Karpas-422 (cell line): ENCODE measurements at regions not wholly inside any gene's neighbourhood (a gene's known extent, or its start where the extent isn't known, plus 50 kb on each side); places are given as distances from the start of the nearest gene placed in this dataset.

Experiments
- DNase-seq: peaks from one replicate; pipeline ENCODE4 v3.0.0-alpha.2; 2015
- H2AFZ ChIP-seq: fragments of 200-600 bp; sonication (generic); 2 replicates; pipeline ENCODE4 v1.6.1; 2014; ENCODE audit warnings: antibody characterized with exemption, low read length, mixed read lengths
- H3K27ac ChIP-seq: fragments of 200-600 bp; sonication (generic); 2 replicates; pipeline ENCODE4 v1.5.1; 2014; ENCODE audit warnings: mild to moderate bottlenecking, low read length, moderate library complexity
- H3K27me3 ChIP-seq: fragments of 200-600 bp; sonication (generic); 2 replicates; pipeline ENCODE4 v1.6.1; 2014; ENCODE audit warnings: low read length, mixed read lengths
- H3K36me3 ChIP-seq: fragments of 200-600 bp; sonication (generic); 2 replicates; pipeline ENCODE4 v1.6.1; 2014; ENCODE audit warnings: low read length, mixed read lengths; ENCODE audit not compliant: insufficient read depth
- H3K4me1 ChIP-seq: fragments of 200-600 bp; sonication (generic); 2 replicates; pipeline ENCODE4 v1.6.1; 2014; ENCODE audit warnings: mild to moderate bottlenecking, low read length, mixed read lengths
- H3K4me2 ChIP-seq: fragments of 200-600 bp; sonication (generic); 2 replicates; pipeline ENCODE4 v1.6.1; 2014; ENCODE audit warnings: low read length, low read depth, mild to moderate bottlenecking; ENCODE audit not compliant: poor library complexity, severe bottlenecking
- H3K4me3 ChIP-seq: fragments of 200-600 bp; sonication (generic); 2 replicates; pipeline ENCODE4 v1.5.1; 2014; ENCODE audit warnings: mild to moderate bottlenecking, antibody characterized with exemption, low read length, mixed read lengths
- H3K79me2 ChIP-seq: fragments of 200-600 bp; sonication (generic); 2 replicates; pipeline ENCODE4 v1.6.1; 2014; ENCODE audit warnings: mild to moderate bottlenecking, low read length, mixed read lengths
- H3K9ac ChIP-seq: fragments of 200-600 bp; sonication (generic); 2 replicates; pipeline ENCODE4 v1.6.0; 2014; ENCODE audit warnings: low read length
- H3K9me2 ChIP-seq: fragments of 200-600 bp; sonication (generic), shearing (Covaris generic); replicated peaks from 2 replicates; pipeline ENCODE4 v1.6.0; 2014; ENCODE audit warnings: mild to moderate bottlenecking, low read length, moderate library complexity; ENCODE audit not compliant: insufficient read depth
- H3K9me3 ChIP-seq: fragments of 300-700, 200-600 bp; sonication (generic); 2 replicates; pipeline ENCODE4 v1.6.1; 2014; ENCODE audit warnings: low read length, mixed read lengths
- H4K20me1 ChIP-seq: fragments of 200-600 bp; sonication (generic); 2 replicates; pipeline ENCODE4 v1.6.1; 2014; ENCODE audit warnings: mild to moderate bottlenecking, antibody characterized with exemption, low read length, low read depth; ENCODE audit not compliant: insufficient read depth

GRCh38 chr18:68435581-68435980 lies 279.3 kb downstream of the TMX3 start:
- Histone ChIP-seq H3K4me2 (no peak overlapping the region), H3K27ac (no peak overlapping the region), H3K4me3 (no peak overlapping the region), H3K4me1 (no peaks in the 10 kb centered on the region), H3K9ac (no peak overlapping the region), H4K20me1 (no peaks in the 10 kb centered on the region), H2AFZ (no peak overlapping the region), H3K9me3 (peaks cover 16% of the 10 kb centered on the region), H3K79me2 (no peaks in the 10 kb centered on the region), H3K36me3 (no peaks in the 10 kb centered on the region), H3K9me2 (no peaks in the 10 kb centered on the region), H3K27me3 (no peaks in the 10 kb centered on the region)
- no peak for DNase-seq

GRCh38 chr18:68431922-68432198 lies 283.0 kb downstream of the TMX3 start:
- Histone ChIP-seq H3K79me2 (no peaks in the 10 kb centered on the region), H3K4me3 (no peak overlapping the region), H3K27me3 (no peaks in the 10 kb centered on the region), H3K9me2 (no peaks in the 10 kb centered on the region), H3K27ac (no peak overlapping the region), H3K4me2 (no peak overlapping the region), H3K9ac (no peak overlapping the region), H3K36me3 (no peaks in the 10 kb centered on the region), H2AFZ (no peak overlapping the region), H3K9me3 (peaks cover 24% of the 10 kb centered on the region), H4K20me1 (no peaks in the 10 kb centered on the region), H3K4me1 (no peaks in the 10 kb centered on the region)
- no peak for DNase-seq

- Histone ChIP-seq H3K9me3 (peaks cover 26% of the 10 kb centered on the region), H3K9ac (no peak overlapping the region), H3K9me2 (0 out of 2 replicates have a peak, but pooled peaks cover 4% of the 10 kb centered on the region), H3K79me2 (no peaks in the 10 kb centered on the region), H3K36me3 (no peaks in the 10 kb centered on the region), H3K27me3 (no peaks in the 10 kb centered on the region), H2AFZ (no peak overlapping the region), H3K4me1 (no peaks in the 10 kb centered on the region), H3K4me3 (no peak overlapping the region), H3K4me2 (no peak overlapping the region), H3K27ac (no peak overlapping the region), H4K20me1 (no peaks in the 10 kb centered on the region)
- DNase-seq = no peak
These were observed 283.6 kb downstream of the TMX3 start for GRCh38 chr18:68431111-68431921.

- Histone ChIP-seq H3K4me1 (no peaks in the 10 kb centered on the region), H3K4me3 (no peak overlapping the region), H3K27me3 (no peaks in the 10 kb centered on the region), H3K4me2 (no peak overlapping the region), H3K9ac (no peak overlapping the region), H3K79me2 (no peaks in the 10 kb centered on the region), H3K27ac (no peak overlapping the region), H3K9me3 (peaks cover 19% of the 10 kb centered on the region), H2AFZ (no peak overlapping the region), H3K9me2 (0 out of 2 replicates have a peak, but pooled peaks cover 6% of the 10 kb centered on the region), H3K36me3 (no peaks in the 10 kb centered on the region), H4K20me1 (no peaks in the 10 kb centered on the region)
- DNase-seq = no peak
These were observed 285.1 kb downstream of the TMX3 start for GRCh38 chr18:68429841-68430240.

GRCh38 chr18:68429111-68429510 lies 285.8 kb downstream of the TMX3 start:
- no peaks in the 10 kb centered on the region for H4K20me1 ChIP-seq

GRCh38 chr18:68428661-68429060 lies 286.2 kb downstream of the TMX3 start:
- Histone ChIP-seq H3K4me3 (no peak overlapping the region), H3K4me2 (no peak overlapping the region), H3K36me3 (no peaks in the 10 kb centered on the region), H3K9me3 (peaks cover 17% of the 10 kb centered on the region; the same call in 1 of the 2 replicates), H3K27ac (no peak overlapping the region), H3K9me2 (0 out of 2 replicates have a peak, but pooled peaks cover 6% of the 10 kb centered on the region), H3K27me3 (no peaks in the 10 kb centered on the region), H4K20me1 (no peaks in the 10 kb centered on the region), H3K9ac (no peak overlapping the region), H3K79me2 (no peaks in the 10 kb centered on the region), H3K4me1 (no peaks in the 10 kb centered on the region), H2AFZ (no peak overlapping the region)
- no peak for DNase-seq

More at GRCh38 chr18:68429111-68429510, 285.8 kb downstream of the TMX3 start:
- Histone ChIP-seq H3K27me3 (no peaks in the 10 kb centered on the region), H3K4me2 (no peak overlapping the region), H3K9me3 (peaks cover 17% of the 10 kb centered on the region; the same call in 1 of the 2 replicates), H3K27ac (no peak overlapping the region), H3K36me3 (no peaks in the 10 kb centered on the region), H3K4me1 (no peaks in the 10 kb centered on the region), H2AFZ (no peak overlapping the region), H3K79me2 (no peaks in the 10 kb centered on the region), H3K9ac (no peak overlapping the region), H3K9me2 (0 out of 2 replicates have a peak, but pooled peaks cover 6% of the 10 kb centered on the region), H3K4me3 (no peak overlapping the region)
- DNase-seq = no peak

GRCh38 chr18:68427951-68428401 lies 286.9 kb downstream of the TMX3 start:
- DNase-seq = no peak
- Histone ChIP-seq H3K27ac (no peak overlapping the region), H3K36me3 (no peaks in the 10 kb centered on the region), H3K27me3 (no peaks in the 10 kb centered on the region), H3K4me1 (no peaks in the 10 kb centered on the region), H3K9ac (no peak overlapping the region), H3K4me3 (no peak overlapping the region), H4K20me1 (no peaks in the 10 kb centered on the region), H2AFZ (no peak overlapping the region), H3K4me2 (no peak overlapping the region), H3K79me2 (no peaks in the 10 kb centered on the region), H3K9me2 (0 out of 2 replicates have a peak, but pooled peaks cover 6% of the 10 kb centered on the region), H3K9me3 (peaks cover 17% of the 10 kb centered on the region; the same call in 1 of the 2 replicates)

GRCh38 chr18:68426731-68427315 lies 288.1 kb downstream of the TMX3 start:
- H3K27ac ChIP-seq = no peak overlapping the region
- no peak for DNase-seq

More at GRCh38 chr18:68426731-68427315, 288.1 kb downstream of the TMX3 start:
- H3K4me2 ChIP-seq = no peak overlapping the region
- no peak overlapping the region for H3K4me3 ChIP-seq
- no peaks in the 10 kb centered on the region for H3K4me1 ChIP-seq
- 0 out of 2 replicates have a peak, but pooled peaks cover 6% of the 10 kb centered on the region for H3K9me2 ChIP-seq
- no peaks in the 10 kb centered on the region for H3K79me2 ChIP-seq
- H3K9me3 ChIP-seq = peaks cover 17% of the 10 kb centered on the region; the same call in 1 of the 2 replicates
- no peaks in the 10 kb centered on the region for H3K27me3 ChIP-seq
- H3K9ac ChIP-seq = no peak overlapping the region
- H3K36me3 ChIP-seq = no peaks in the 10 kb centered on the region
- H2AFZ ChIP-seq = no peak overlapping the region
- no peaks in the 10 kb centered on the region for H4K20me1 ChIP-seq
